ENCODE measurements at regions not wholly inside any gene's neighbourhood (a gene's known extent, or its start where the extent isn't known, plus 50 kb on each side); places are given as distances from the start of the nearest gene placed in this dataset. TPM values are rescaled to one million over a fixed set of nuclear protein-coding genes. Genes with fewer than 3 reads are reported as not detected.

GRCh38 chrX:117305168-117305766 lies 811.3 kb downstream of the KLHL13 start:
- Histone ChIP-seq H3K27ac (ENCODE audit: low read depth, low read length) (no peak overlapping the region), H3K9ac (ENCODE audit: low read length) (no peak overlapping the region), H3K4ac (ENCODE audit: low read depth, low read length) (no peak overlapping the region), H3K79me1 (ENCODE audit: low read length) (no peaks in the 10 kb centered on the region), H2AK5ac (ENCODE audit: low read length) (no peak overlapping the region), H3K4me2 (ENCODE audit: low read length) (no peak overlapping the region), H2BK5ac (ENCODE audit: low read length) (no peak overlapping the region), H3K4me3 (ENCODE audit: low read length) (no peak overlapping the region), H3K79me2 (ENCODE audit: control insufficient read depth, insufficient read depth, low read length) (no peaks in the 10 kb centered on the region), H3K56ac (ENCODE audit: low read length) (no peak overlapping the region), H3K4me1 (ENCODE audit: control insufficient read depth, low read depth, low read length) (no peaks in the 10 kb centered on the region), H3K18ac (ENCODE audit: low read length) (no peak overlapping the region), H2BK120ac (ENCODE audit: low read depth, low read length) (no peak overlapping the region), H4K8ac (ENCODE audit: low read depth, low read length) (no peak overlapping the region), H2BK15ac (replicated peaks; ENCODE audit: low read depth) (no peak overlapping the region), H3K23ac (ENCODE audit: low read length) (no peak overlapping the region), H3K36me3 (ENCODE audit: control insufficient read depth, insufficient read depth, low read length) (no peaks in the 10 kb centered on the region), H4K5ac (ENCODE audit: low read length) (no peak overlapping the region), H3K27me3 (ENCODE audit: insufficient read depth, low read length, poor library complexity) (no peaks in the 10 kb centered on the region)
- DNase-seq, result no peak
- no CpG with 5 or more reads among the region's 4 CpGs for WGBS (ENCODE audit: extremely low coverage, insufficient coverage, low lambda C conversion rate)

GRCh38 chrX:117301086-117301485 lies 815.5 kb downstream of the KLHL13 start:
- H3K23ac ChIP-seq (ENCODE audit: low read length), result no peak overlapping the region
- WGBS (ENCODE audit: extremely low coverage, insufficient coverage, low lambda C conversion rate), result no CpG with 5 or more reads among the region's 1 CpG
- no peak overlapping the region for H3K4me2 ChIP-seq (ENCODE audit: low read length)
- no peak overlapping the region for H3K56ac ChIP-seq (ENCODE audit: low read length)
- H4K8ac ChIP-seq (ENCODE audit: low read depth, low read length), result no peak overlapping the region
- H2BK5ac ChIP-seq (ENCODE audit: low read length), result no peak overlapping the region
- no peaks in the 10 kb centered on the region for H3K4me1 ChIP-seq (ENCODE audit: control insufficient read depth, low read depth, low read length)
- H3K79me2 ChIP-seq (ENCODE audit: control insufficient read depth, insufficient read depth, low read length), result no peaks in the 10 kb centered on the region
- no peaks in the 10 kb centered on the region for H3K79me1 ChIP-seq (ENCODE audit: low read length)
- no peak overlapping the region for H2BK15ac ChIP-seq (replicated peaks; ENCODE audit: low read depth)
- no peak overlapping the region for H3K4me3 ChIP-seq (ENCODE audit: low read length)
- H3K4ac ChIP-seq (ENCODE audit: low read depth, low read length), result no peak overlapping the region
- no peak for DNase-seq
- no peak overlapping the region for H3K27ac ChIP-seq (ENCODE audit: low read depth, low read length)
- H2BK120ac ChIP-seq (ENCODE audit: low read depth, low read length), result no peak overlapping the region
- H3K36me3 ChIP-seq (ENCODE audit: control insufficient read depth, insufficient read depth, low read length), result no peaks in the 10 kb centered on the region
- H3K27me3 ChIP-seq (ENCODE audit: insufficient read depth, low read length, poor library complexity), result no peaks in the 10 kb centered on the region
- H3K18ac ChIP-seq (ENCODE audit: low read length), result no peak overlapping the region
- no peak overlapping the region for H4K5ac ChIP-seq (ENCODE audit: low read length)
- H3K9ac ChIP-seq (ENCODE audit: low read length), result no peak overlapping the region
- no peak overlapping the region for H2AK5ac ChIP-seq (ENCODE audit: low read length)

- Histone ChIP-seq H4K5ac (ENCODE audit: low read length) (no peak overlapping the region), H3K4ac (ENCODE audit: low read depth, low read length) (no peak overlapping the region), H3K18ac (ENCODE audit: low read length) (no peak overlapping the region), H3K79me2 (ENCODE audit: control insufficient read depth, insufficient read depth, low read length) (no peaks in the 10 kb centered on the region), H2AK5ac (ENCODE audit: low read length) (no peak overlapping the region), H2BK120ac (ENCODE audit: low read depth, low read length) (no peak overlapping the region), H3K4me1 (ENCODE audit: control insufficient read depth, low read depth, low read length) (no peaks in the 10 kb centered on the region), H3K23ac (ENCODE audit: low read length) (no peak overlapping the region), H3K36me3 (ENCODE audit: control insufficient read depth, insufficient read depth, low read length) (no peaks in the 10 kb centered on the region), H3K79me1 (ENCODE audit: low read length) (no peaks in the 10 kb centered on the region), H2BK5ac (ENCODE audit: low read length) (no peak overlapping the region), H3K27me3 (ENCODE audit: insufficient read depth, low read length, poor library complexity) (no peaks in the 10 kb centered on the region), H3K4me2 (ENCODE audit: low read length) (no peak overlapping the region), H3K27ac (ENCODE audit: low read depth, low read length) (no peak overlapping the region), H3K56ac (ENCODE audit: low read length) (no peak overlapping the region), H3K9ac (ENCODE audit: low read length) (no peak overlapping the region), H3K4me3 (ENCODE audit: low read length) (no peak overlapping the region), H2BK15ac (replicated peaks; ENCODE audit: low read depth) (no peak overlapping the region), H4K8ac (ENCODE audit: low read depth, low read length) (no peak overlapping the region)
- no CpG with 5 or more reads among the region's 1 CpG for whole genome bisulfite sequencing (ENCODE audit: extremely low coverage, insufficient coverage, low lambda C conversion rate)
- no peak for DNase-seq
Measured at GRCh38 chrX:117291760-117292159, 824.9 kb downstream of the KLHL13 start.

- Histone ChIP-seq H3K4me3 (ENCODE audit: low read length) (no peak overlapping the region), H4K8ac (ENCODE audit: low read depth, low read length) (no peak overlapping the region), H3K4ac (ENCODE audit: low read depth, low read length) (no peak overlapping the region), H3K27ac (ENCODE audit: low read depth, low read length) (no peak overlapping the region), H2BK5ac (ENCODE audit: low read length) (no peak overlapping the region), H2BK15ac (replicated peaks; ENCODE audit: low read depth) (no peak overlapping the region), H3K79me2 (ENCODE audit: control insufficient read depth, insufficient read depth, low read length) (no peaks in the 10 kb centered on the region), H2BK120ac (ENCODE audit: low read depth, low read length) (no peak overlapping the region), H4K5ac (ENCODE audit: low read length) (no peak overlapping the region), H3K4me2 (ENCODE audit: low read length) (no peak overlapping the region), H3K4me1 (ENCODE audit: control insufficient read depth, low read depth, low read length) (no peaks in the 10 kb centered on the region), H2AK5ac (ENCODE audit: low read length) (no peak overlapping the region), H3K36me3 (ENCODE audit: control insufficient read depth, insufficient read depth, low read length) (no peaks in the 10 kb centered on the region), H3K18ac (ENCODE audit: low read length) (no peak overlapping the region), H3K23ac (ENCODE audit: low read length) (no peak overlapping the region), H3K56ac (ENCODE audit: low read length) (no peak overlapping the region), H3K79me1 (ENCODE audit: low read length) (no peaks in the 10 kb centered on the region), H3K9ac (ENCODE audit: low read length) (no peak overlapping the region), H3K27me3 (ENCODE audit: insufficient read depth, low read length, poor library complexity) (no peaks in the 10 kb centered on the region)
- peak; percentile 0 for DNase-seq
- WGBS (ENCODE audit: extremely low coverage, insufficient coverage, low lambda C conversion rate), result no CpG with 5 or more reads among the region's 4 CpGs
Measured at GRCh38 chrX:117274965-117275364, 812.2 kb upstream of the CT83 start.

Small RNAs in the stretch of these regions (small RNA-seq; reads per million reads assigned to genes)
- not detected for gene AC005002.2 (ENCODE audit: insufficient read depth)

Data from mesendoderm (in vitro differentiated cells).